ACC112 (cell line): ENCODE measurements at regions not wholly inside any gene's neighbourhood (a gene's known extent, or its start where the extent isn't known, plus 50 kb on each side); places are given as distances from the start of the nearest gene placed in this dataset.
"Not testable (repeated sequence)": the region's sequence is repeated elsewhere in the genome, so short reads cannot be mapped to it uniquely, and the experiment has no call there.

Experiments
- H2AFZ ChIP-seq: fragments of 200-600 bp; sonication (generic); one replicate; pipeline ENCODE4 v1.6.0; 2017; ENCODE audit warnings: antibody characterized with exemption, low read length; ENCODE audit not compliant: unreplicated experiment
- H3K27ac ChIP-seq: fragments of 200-600 bp; sonication (generic); 2 replicates; pipeline ENCODE4 v1.5.1; 2014; ENCODE audit warnings: low read depth, mild to moderate bottlenecking, antibody characterized with exemption, low read length, moderate library complexity
- H3K27me3 ChIP-seq: fragments of 200-600 bp; sonication (generic); 2 replicates; pipeline ENCODE4 v1.6.1; 2014; ENCODE audit warnings: mild to moderate bottlenecking, antibody characterized with exemption, low read length, moderate library complexity, mixed read lengths; ENCODE audit not compliant: insufficient read depth
- H3K36me3 ChIP-seq: fragments of 200-600 bp; sonication (generic); 2 replicates; pipeline ENCODE4 v1.6.1; 2016; ENCODE audit warnings: mild to moderate bottlenecking, antibody characterized with exemption, low read length, moderate library complexity, mixed read lengths; ENCODE audit not compliant: insufficient read depth
- H3K4me1 ChIP-seq: fragments of 200-600 bp; sonication (generic); one replicate; pipeline ENCODE4 v1.6.1; 2016; ENCODE audit warnings: low read length, mixed read lengths; ENCODE audit not compliant: insufficient read depth, unreplicated experiment, control insufficient read depth
- H3K4me3 ChIP-seq: fragments of 200-600 bp; sonication (generic); 2 replicates; pipeline ENCODE4 v1.5.1; 2014; ENCODE audit warnings: mild to moderate bottlenecking, low read depth, low read length
- H3K79me2 ChIP-seq: fragments of 200-600 bp; sonication (generic); one replicate; pipeline ENCODE4 v1.6.0; 2016; ENCODE audit warnings: low read length; ENCODE audit not compliant: control insufficient read depth, unreplicated experiment, insufficient read depth

- Histone ChIP-seq H2AFZ (no peak overlapping the region), H3K4me1 (peaks cover 11% of the 10 kb centered on the region), H3K27ac (no peak overlapping the region), H3K79me2 (no peaks in the 10 kb centered on the region), H3K27me3 (no peaks in the 10 kb centered on the region), H3K36me3 (no peaks in the 10 kb centered on the region), H3K4me3 (no peak overlapping the region)
These were observed 215.4 kb downstream of the TOMM20 start for GRCh38 chr1:234913278-234913649.

GRCh38 chr1:234912548-234913277 is 215.9 kb downstream of the TOMM20 start:
- Histone ChIP-seq H3K27me3 (no peaks in the 10 kb centered on the region), H3K79me2 (no peaks in the 10 kb centered on the region), H3K36me3 (no peaks in the 10 kb centered on the region), H2AFZ (no peak overlapping the region), H3K27ac (no peak overlapping the region), H3K4me1 (peaks cover 10% of the 10 kb centered on the region), H3K4me3 (no peak overlapping the region)

- no peak overlapping the region for H2AFZ ChIP-seq
- no peak overlapping the region for H3K4me3 ChIP-seq
- no peak overlapping the region for H3K27ac ChIP-seq
- no peaks in the 10 kb centered on the region for H3K27me3 ChIP-seq
- no peaks in the 10 kb centered on the region for H3K79me2 ChIP-seq
- H3K36me3 ChIP-seq = no peaks in the 10 kb centered on the region
- H3K4me1 ChIP-seq = peaks cover 11% of the 10 kb centered on the region
These were observed 216.8 kb downstream of the TOMM20 start for GRCh38 chr1:234911787-234912186.

- H3K4me3 ChIP-seq, H3K27ac ChIP-seq, H3K27me3 ChIP-seq, H3K79me2 ChIP-seq, H2AFZ ChIP-seq, H3K36me3 ChIP-seq: not testable (repeated sequence)
- H3K4me1 ChIP-seq = peaks cover 11% of the 10 kb centered on the region
These were observed 217.5 kb downstream of the TOMM20 start for GRCh38 chr1:234911136-234911535.

- Histone ChIP-seq H3K79me2 (no peaks in the 10 kb centered on the region), H3K27me3 (no peaks in the 10 kb centered on the region), H3K36me3 (no peaks in the 10 kb centered on the region), H3K27ac (no peak overlapping the region), H3K4me1 (peaks cover 11% of the 10 kb centered on the region), H3K4me3 (no peak overlapping the region), H2AFZ (no peak overlapping the region)
These were observed 218.8 kb downstream of the TOMM20 start for GRCh38 chr1:234909851-234910250.

- Histone ChIP-seq H3K27me3 (no peaks in the 10 kb centered on the region), H3K79me2 (no peaks in the 10 kb centered on the region), H3K36me3 (no peaks in the 10 kb centered on the region), H3K27ac (no peak overlapping the region), H3K4me3 (no peak overlapping the region), H3K4me1 (peaks cover 11% of the 10 kb centered on the region), H2AFZ (no peak overlapping the region)
These were observed 219.3 kb downstream of the TOMM20 start for GRCh38 chr1:234909307-234909810.

GRCh38 chr1:234908571-234908970 is 220.1 kb downstream of the TOMM20 start:
- Histone ChIP-seq H3K27ac (0 out of 2 replicates have a peak overlapping the region, but pooled peaks have one; percentile 1), H3K4me3 (no peak overlapping the region), H3K79me2 (no peaks in the 10 kb centered on the region), H3K4me1 (peaks cover 11% of the 10 kb centered on the region), H3K27me3 (no peaks in the 10 kb centered on the region), H2AFZ (no peak overlapping the region), H3K36me3 (no peaks in the 10 kb centered on the region)

GRCh38 chr1:234907940-234908405 is 220.7 kb downstream of the TOMM20 start:
- H3K4me1 ChIP-seq = peaks cover 11% of the 10 kb centered on the region
- no peaks in the 10 kb centered on the region for H3K36me3 ChIP-seq
- H2AFZ ChIP-seq = no peak overlapping the region
- H3K27ac ChIP-seq = 0 out of 2 replicates have a peak overlapping the region, but pooled peaks have one; percentile 1
- H3K79me2 ChIP-seq = no peaks in the 10 kb centered on the region
- no peak overlapping the region for H3K4me3 ChIP-seq
- H3K27me3 ChIP-seq = no peaks in the 10 kb centered on the region

GRCh38 chr1:234907208-234907939 is 221.3 kb downstream of the TOMM20 start:
- Histone ChIP-seq H2AFZ (no peak overlapping the region), H3K27ac (no peak overlapping the region), H3K36me3 (no peaks in the 10 kb centered on the region), H3K27me3 (no peaks in the 10 kb centered on the region), H3K79me2 (no peaks in the 10 kb centered on the region), H3K4me3 (no peak overlapping the region), H3K4me1 (peaks cover 11% of the 10 kb centered on the region)

- H3K36me3 ChIP-seq = no peaks in the 10 kb centered on the region
- no peak overlapping the region for H3K27ac ChIP-seq
- H3K4me3 ChIP-seq = no peak overlapping the region
- peaks cover 11% of the 10 kb centered on the region for H3K4me1 ChIP-seq
- H3K79me2 ChIP-seq = no peaks in the 10 kb centered on the region
- H2AFZ ChIP-seq = no peak overlapping the region
- no peaks in the 10 kb centered on the region for H3K27me3 ChIP-seq
These were observed 222.0 kb downstream of the TOMM20 start for GRCh38 chr1:234906654-234907053.
